ENCODE measurements at regions not wholly inside any gene's neighbourhood (a gene's known extent, or its start where the extent isn't known, plus 50 kb on each side); places are given as distances from the start of the nearest gene placed in this dataset.
A peak's percentile ranks its signal among the peaks of the same experiment; 100 is the strongest.

- DNase-seq (ENCODE audit: low read depth) = no peak
These were observed 469.6 kb upstream of the FZD8 start for GRCh38 chr10:36111676-36112075.

GRCh38 chr10:36110097-36110496 lies 468.0 kb upstream of the FZD8 start:
- no peak for DNase-seq (ENCODE audit: low read depth)

GRCh38 chr10:36109399-36110023 lies 467.4 kb upstream of the FZD8 start:
- no peak for DNase-seq (ENCODE audit: low read depth)

- no peak for DNase-seq (ENCODE audit: low read depth)
These were observed 455.6 kb upstream of the FZD8 start for GRCh38 chr10:36097696-36098095.

GRCh38 chr10:36096576-36096975 lies 454.5 kb upstream of the FZD8 start:
- DNase-seq (ENCODE audit: low read depth) = peak; percentile 35

- DNase-seq (ENCODE audit: low read depth) = no peak
These were observed 452.0 kb upstream of the FZD8 start for GRCh38 chr10:36094096-36094495.

GRCh38 chr10:36092116-36092515 lies 450.0 kb upstream of the FZD8 start:
- no peak for DNase-seq (ENCODE audit: low read depth)

GRCh38 chr10:36091007-36091406 lies 448.9 kb upstream of the FZD8 start:
- no peak for DNase-seq (ENCODE audit: low read depth)

GRCh38 chr10:36089790-36090440 lies 447.8 kb upstream of the FZD8 start:
- DNase-seq (ENCODE audit: low read depth) = no peak

GRCh38 chr10:36087006-36088005 lies 445.2 kb upstream of the FZD8 start:
- no peak for DNase-seq (ENCODE audit: low read depth)

- DNase-seq (ENCODE audit: low read depth) = no peak
These were observed 433.1 kb upstream of the FZD8 start for GRCh38 chr10:36075196-36075595.

GRCh38 chr10:36073796-36074345 lies 431.8 kb upstream of the FZD8 start:
- no peak for DNase-seq (ENCODE audit: low read depth)

- DNase-seq (ENCODE audit: low read depth) = no peak
These were observed 426.4 kb upstream of the FZD8 start for GRCh38 chr10:36068542-36068941.

GRCh38 chr10:36067748-36068147 lies 425.7 kb upstream of the FZD8 start:
- no peak for DNase-seq (ENCODE audit: low read depth)

GRCh38 chr10:36066850-36067249 lies 424.8 kb upstream of the FZD8 start:
- no peak for DNase-seq (ENCODE audit: low read depth)

- no peak for DNase-seq (ENCODE audit: low read depth)
These were observed 424.0 kb upstream of the FZD8 start for GRCh38 chr10:36066102-36066501.

GRCh38 chr10:36063396-36063795 lies 421.3 kb upstream of the FZD8 start:
- no peak for DNase-seq (ENCODE audit: low read depth)

GRCh38 chr10:36057731-36058130 lies 415.6 kb upstream of the FZD8 start:
- no peak for DNase-seq (ENCODE audit: low read depth)

- DNase-seq (ENCODE audit: low read depth) = peak; percentile 35
These were observed 415.1 kb upstream of the FZD8 start for GRCh38 chr10:36057180-36057579.

- no peak for DNase-seq (ENCODE audit: low read depth)
These were observed 411.7 kb upstream of the FZD8 start for GRCh38 chr10:36053775-36054174.

- no peak for DNase-seq (ENCODE audit: low read depth)
These were observed 411.2 kb upstream of the FZD8 start for GRCh38 chr10:36053271-36053670.

GRCh38 chr10:36051500-36051991 lies 409.4 kb upstream of the FZD8 start:
- DNase-seq (ENCODE audit: low read depth) = no peak
